Stimulated activated CD8-positive, alpha-beta memory T cell treated with anti-CD3 and anti-CD28 coated beads, Interleukin-15, amount 100 ng/mL, for 1 hour (primary cell): ENCODE measurements at regions not wholly inside any gene's neighbourhood (a gene's known extent, or its start where the extent isn't known, plus 50 kb on each side); places are given as distances from the start of the nearest gene placed in this dataset.

Source experiments
- DNase-seq: peaks from one replicate; pipeline ENCODE4 v3.0.0-alpha.2; 2020; ENCODE audit warnings: low read depth

DNA sequence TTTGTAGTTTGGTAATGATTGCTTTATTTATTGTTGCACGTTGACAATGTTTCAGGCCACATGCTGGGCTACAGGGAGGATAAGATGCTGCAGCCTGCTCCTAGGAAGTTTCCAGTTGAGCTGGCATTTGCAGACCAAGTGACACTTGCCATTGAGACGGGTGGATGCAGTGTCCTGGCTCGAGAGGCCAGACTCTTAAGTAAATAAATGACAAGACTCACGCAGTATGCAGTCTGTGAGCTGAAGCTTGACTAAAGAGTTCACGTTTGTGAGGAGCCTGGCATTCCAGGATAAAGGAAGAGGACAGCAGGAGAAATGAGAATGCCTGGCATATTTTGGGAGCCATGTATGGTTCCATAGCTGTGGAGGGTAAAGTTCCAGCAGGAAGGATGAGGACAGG lies 105.8 kb downstream of the BAMBI start:
- DNase-seq: no peak

DNA sequence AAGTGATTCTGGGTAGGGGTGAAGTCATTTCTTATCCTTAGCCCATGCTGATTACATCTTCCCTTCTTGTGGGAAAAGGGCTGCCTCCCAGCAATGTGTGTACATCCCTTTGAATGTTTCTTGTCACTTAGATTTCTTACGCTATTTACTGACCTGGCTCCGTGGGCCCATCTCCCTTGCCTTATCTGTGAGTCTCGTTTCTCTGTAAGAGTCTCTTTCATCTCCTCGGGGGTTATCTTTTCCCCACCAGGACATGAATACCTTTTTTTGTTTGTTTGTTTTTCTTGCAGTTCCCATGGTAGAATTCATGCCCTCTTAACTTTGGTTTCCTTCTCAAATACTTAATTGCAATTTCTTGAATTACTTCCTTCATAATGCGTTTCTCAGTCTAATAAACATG lies 107.7 kb downstream of the BAMBI start:
- no peak for DNase-seq

DNA sequence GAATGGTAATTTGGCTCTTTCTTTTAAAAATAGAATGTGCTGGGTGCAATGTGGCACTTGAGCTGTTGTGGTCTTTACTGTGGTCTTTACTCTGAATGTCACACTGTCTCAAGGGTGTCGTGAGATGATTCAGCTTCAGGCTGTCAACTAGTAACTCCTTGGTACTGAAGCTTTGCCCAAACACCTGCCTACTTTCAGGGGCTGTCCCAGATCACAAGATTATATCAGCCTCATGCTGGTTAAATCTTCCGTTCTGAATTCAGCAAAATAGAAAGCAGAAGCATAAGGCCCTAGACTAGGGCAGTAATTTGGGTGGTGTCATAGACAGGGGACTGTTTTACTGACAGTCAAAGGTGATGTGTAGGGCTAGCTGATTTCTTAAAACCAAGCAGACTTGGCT lies 110.9 kb downstream of the BAMBI start:
- no peak for DNase-seq

DNA sequence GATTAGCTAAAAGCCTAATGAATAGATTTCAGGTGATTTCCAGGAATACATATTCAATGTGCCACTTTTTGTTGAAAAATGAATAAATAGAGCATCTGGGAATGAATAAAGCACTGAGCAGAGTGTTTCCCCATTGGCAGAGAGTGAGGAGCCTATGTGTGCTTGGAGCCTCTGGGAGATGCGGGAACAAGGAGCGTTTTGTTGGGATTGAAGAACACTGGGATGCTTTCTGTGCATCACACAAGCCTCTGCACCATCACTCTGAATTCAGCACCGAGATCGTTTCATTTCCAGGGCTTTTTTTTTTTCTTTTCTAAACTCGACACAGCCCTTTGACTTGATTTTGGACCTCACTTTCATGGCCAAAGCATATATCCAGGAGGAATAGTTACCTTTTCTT lies 111.4 kb downstream of the BAMBI start:
- DNase-seq: no peak

DNA sequence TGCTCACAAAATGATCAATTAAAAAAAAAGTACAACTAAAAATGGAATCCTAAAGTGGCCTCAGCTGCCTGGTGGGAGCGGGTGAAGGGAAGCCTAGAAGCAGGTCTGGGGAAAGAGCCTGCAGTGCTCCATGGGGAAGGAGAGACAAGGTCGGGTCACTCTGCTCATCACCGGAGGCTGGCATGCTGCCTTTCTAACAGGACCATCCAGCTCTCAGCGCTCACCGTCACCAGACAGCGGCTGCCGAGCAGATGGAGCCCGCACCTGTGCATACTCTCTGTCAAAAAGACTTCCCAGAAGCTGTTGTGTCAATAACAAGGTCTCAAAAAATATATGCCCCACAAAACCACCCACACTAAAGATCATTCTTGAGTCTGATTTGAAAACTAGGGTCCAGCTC lies 112.8 kb downstream of the BAMBI start:
- no peak for DNase-seq

DNA sequence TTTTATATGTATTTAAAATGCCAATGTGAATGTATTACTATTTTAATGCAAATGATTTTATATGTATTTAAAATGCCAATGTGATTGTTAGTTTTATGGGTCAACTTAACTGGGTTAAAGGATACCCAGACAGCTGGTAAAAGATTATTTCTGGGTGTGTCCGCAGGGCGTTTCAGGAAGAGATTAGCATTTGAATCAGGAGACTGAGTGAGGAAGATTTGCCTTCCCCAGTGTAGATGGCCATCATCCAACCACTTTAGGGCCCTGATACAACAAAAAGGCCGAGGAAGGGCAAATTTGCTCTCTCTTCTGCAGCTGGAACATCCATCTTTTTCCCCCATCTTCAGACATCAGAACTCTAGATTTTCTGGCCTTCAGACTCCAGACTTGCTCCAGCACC lies 116.2 kb downstream of the BAMBI start:
- no peak for DNase-seq

DNA sequence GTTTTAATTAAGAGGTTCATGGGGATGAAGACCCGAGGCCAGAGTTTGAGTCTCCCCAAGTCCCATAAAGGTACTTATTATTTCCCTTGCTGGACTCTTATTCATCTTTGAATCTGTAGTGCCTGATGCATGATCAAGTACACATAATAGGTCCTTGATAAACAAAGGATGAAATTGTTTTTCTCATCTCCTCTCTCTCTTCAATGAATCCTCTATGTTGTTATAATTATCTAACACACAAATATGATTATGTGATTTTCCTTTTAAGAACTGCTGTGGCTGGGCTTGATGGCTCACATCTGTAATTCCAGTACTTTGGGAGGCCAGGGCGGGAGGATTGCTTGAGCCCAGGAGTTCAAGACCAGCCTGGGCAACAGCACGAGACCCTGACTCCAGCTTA lies 117.7 kb downstream of the BAMBI start:
- DNase-seq: no peak

DNA sequence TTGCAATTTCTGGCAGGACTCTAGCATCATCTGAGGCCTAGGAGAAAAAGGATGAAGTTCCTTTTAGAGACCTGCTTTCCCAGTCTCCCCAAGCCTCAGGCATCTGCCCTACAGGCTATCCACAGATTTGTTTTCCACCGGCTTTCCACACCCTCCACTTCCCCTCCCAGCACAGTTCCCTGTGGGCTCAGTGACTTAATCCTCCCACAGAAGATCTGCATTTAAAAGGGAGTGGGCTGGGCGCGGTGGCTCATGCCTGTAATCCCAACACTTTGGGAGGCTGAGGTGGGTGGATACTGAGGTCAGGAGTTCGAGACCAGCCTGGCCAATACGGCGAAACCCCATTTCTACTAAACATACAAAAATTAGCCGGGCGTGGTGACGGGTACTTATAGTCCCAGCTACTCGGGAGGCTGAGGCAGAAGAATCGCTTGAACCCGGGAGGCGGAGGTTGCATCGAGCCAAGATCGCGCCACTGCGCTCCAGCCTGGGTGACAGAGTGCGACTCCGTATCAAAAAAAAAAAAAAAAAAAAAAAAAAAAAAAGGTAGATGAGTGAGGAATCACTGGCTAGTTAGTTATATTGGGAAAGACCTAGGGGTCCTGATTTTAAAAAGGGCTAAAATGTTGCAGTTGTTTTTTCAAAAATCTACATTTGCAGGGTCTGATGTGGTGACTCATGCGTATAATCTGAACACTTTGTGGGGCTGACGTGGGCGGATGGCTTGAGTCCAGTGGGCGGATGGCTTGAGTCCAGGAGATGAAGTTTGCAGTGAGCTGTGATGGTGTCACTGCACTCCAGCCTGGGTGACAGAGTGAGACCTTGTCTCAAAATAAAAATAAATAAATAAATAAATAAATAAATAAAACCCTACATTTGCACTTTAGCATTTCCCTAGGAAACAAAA lies 119.5 kb downstream of the BAMBI start:
- DNase-seq: no peak

DNA sequence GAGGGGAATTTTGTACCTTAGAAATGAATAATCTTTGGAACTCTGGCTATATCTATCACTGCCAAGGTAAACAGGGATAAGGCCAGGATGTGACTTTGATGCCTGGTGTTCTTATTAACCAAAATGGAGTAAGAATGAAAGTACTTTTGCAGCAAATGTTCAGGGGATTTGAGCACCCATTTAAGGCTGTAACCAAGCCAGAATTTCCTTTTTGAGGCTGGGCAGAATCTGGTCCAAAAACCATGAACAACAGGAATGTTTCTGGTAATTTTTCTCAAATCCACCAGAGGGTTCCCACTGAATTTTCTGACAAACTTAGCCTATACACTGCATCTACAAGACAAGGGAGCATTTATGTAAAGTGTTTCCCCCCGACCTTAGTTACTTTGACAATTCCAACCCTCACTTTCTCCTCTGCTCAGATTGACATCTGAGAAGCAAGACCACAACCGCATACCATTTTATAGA lies 120.6 kb downstream of the BAMBI start:
- no peak for DNase-seq

DNA sequence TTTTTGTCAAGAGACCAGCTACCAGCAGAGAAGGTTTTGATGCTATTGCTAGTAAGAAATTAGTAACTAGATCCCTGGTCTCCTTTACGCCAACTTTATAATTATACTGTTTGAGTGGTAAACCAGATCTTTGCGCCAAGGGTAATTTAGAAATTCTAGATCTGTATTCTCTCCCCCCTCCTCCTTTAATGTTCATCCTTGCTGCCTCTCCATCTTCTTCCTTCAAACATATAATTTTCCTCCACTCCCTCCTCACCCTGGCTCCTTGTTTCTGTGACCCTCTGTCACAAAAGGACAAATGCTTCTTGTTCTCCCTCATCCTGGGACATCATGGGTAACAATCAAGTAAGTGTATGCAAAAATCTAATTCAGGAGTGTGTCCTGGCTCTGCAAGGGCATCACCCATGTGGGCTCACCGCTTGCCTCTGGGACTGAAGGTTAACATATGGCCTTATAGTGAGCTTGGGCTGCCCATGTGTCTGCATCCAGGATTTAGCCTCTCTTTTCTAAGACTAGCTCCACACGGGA lies 121.2 kb downstream of the BAMBI start:
- no peak for DNase-seq

DNA sequence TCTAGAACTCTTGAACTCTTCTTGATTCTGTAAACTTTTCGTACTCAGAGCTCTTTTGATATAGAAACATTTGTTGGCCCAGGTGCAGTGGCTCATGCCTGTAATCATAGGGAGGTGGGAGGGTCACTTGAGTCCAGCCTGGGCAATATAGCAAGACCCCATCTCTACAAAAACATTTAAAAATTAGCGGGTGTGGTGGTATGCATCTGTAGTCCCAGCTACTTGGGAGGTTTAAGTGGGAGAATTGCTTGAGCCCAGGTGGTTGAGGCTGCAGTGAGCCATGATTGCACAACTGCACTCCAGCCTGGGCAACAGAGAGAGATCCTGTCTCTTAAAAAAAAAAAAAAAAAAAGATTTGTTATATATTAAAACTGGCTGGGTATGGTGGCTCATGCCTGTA lies 121.6 kb downstream of the BAMBI start:
- DNase-seq: no peak

DNA sequence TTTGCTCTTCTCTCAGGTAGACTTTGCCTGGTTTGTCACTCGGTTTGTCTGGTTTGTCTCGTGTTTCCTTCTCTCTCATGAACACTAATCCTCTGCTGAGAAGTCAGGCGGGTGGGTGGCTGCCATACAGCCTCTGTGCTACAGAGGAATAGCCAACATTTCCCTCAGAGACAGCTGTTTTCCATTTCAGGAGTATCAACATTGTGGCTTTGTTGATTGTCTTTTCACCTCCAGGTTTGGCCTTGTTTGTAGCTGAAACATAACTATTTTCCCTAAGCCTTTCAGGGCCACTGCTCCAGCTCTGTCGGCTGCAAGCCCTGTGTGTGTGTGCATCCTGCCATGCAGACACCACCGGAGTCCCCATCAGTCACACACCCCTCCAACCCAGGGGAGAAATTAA lies 122.8 kb downstream of the BAMBI start:
- DNase-seq: no peak

DNA sequence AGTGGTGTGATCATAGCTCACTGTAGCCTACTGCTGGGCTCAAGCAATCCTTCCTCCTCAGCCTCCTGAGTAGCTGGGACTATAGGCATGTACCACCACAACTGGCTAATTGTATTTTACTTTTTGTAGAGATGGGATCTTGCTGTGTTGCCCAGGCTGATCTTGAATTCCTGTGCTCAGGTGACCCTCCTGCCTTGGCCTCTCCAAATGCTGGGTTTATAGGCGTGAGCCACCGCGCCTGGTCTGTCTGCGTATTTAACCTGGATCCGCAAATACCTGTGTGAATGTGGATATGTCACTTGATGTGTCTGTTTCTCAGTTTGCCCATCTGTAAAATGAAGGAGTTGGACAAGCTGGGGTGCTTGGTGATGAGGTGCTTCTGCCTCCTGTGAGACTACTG lies 123.9 kb downstream of the BAMBI start:
- no peak for DNase-seq

DNA sequence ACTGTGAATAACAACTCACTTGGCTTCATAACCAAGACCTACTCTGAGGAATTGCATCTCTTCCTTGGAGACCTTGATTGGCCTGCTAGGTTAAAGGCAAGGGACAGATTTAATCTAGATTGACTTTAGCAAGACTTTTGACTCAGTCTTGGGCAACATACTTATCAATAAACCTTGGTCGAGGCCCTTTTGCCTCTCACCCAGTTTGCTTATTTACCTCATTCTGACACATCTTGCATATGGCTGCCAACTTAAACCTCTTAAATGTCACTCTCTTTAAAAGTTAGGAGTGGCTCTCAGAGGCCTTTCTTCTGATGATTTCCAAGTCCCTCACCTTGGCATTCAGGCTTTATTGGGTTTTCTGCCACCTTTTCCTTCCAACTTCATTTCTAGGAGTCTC lies 124.5 kb downstream of the BAMBI start:
- DNase-seq: no peak

DNA sequence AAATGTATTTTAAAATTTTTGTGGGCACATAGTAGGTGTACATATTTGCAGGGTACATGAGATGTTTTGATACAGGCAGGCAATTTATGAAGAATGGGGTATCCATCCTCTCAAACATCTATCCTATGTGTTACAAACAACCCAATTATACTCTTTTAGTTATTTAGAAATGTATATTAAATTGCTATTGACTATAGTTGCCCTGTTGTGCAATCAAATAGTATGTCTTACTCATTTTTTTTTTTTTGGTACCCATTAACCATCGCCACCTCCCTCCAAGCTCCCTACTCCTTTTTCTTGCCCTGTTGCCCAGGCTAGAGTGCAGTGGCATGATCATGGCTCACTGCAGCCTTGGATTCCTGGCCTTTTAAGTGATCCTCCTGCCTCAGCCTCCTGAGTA lies 128.1 kb downstream of the BAMBI start:
- no peak for DNase-seq

DNA sequence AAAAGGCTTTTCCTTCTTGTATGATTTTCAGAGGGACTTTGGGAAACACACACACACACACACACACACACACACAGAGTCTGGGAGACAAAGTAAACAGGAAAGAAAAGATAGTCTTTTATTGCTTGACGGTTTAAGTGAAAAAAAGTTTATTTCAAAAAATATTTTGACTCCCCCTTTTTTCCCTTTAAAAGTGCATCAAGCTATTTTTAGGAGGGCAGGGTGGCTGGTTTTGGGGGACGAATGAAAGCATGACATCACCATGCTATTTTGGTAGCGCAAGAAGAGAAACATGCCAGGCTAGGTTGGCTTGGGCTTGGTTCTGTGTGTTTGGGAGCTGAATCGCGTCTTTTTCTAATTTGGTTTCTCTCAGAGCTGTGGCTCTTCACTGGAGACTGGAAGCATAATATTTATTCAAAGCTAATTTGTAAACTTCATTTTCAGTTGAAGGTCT lies 129.2 kb downstream of the BAMBI start:
- no peak for DNase-seq

DNA sequence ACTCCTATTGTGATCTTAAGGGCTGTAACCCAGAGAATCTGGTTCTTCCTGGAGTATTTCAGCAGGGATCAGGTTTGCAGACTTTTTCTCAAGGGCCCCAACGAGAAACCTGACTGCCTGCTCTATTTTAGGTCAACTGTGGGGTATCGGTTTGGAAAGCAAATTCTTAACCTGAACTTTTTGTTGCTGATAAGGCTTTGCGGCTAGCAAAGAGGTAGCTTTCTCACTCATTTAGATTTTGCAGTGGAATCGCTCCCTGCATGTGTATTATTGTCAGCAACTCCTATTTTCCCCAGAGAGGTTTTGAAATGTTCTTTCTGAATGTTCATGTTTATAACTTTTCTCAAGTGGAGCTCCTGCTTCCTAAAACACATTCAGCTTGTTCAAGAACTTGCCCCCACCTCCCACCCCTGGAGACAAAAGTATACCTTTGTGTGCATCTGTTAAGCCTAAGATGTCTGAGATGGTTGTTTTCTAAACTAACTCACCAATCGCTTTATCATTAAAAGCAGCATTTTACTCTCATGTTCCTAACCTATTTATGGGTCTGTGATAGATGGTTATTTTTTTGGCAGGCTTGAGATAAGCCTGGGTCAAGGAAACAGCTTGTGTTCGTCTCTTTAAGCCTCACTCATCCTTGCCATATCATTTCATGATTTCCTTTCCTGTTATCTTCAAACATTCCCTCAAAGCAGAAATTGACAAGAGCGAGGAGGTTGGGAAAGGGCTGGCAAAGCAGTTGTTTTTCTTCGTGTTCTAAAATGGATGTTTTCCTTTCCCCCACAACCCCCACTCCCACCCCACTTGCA lies 129.8 kb downstream of the BAMBI start:
- no peak for DNase-seq

DNA sequence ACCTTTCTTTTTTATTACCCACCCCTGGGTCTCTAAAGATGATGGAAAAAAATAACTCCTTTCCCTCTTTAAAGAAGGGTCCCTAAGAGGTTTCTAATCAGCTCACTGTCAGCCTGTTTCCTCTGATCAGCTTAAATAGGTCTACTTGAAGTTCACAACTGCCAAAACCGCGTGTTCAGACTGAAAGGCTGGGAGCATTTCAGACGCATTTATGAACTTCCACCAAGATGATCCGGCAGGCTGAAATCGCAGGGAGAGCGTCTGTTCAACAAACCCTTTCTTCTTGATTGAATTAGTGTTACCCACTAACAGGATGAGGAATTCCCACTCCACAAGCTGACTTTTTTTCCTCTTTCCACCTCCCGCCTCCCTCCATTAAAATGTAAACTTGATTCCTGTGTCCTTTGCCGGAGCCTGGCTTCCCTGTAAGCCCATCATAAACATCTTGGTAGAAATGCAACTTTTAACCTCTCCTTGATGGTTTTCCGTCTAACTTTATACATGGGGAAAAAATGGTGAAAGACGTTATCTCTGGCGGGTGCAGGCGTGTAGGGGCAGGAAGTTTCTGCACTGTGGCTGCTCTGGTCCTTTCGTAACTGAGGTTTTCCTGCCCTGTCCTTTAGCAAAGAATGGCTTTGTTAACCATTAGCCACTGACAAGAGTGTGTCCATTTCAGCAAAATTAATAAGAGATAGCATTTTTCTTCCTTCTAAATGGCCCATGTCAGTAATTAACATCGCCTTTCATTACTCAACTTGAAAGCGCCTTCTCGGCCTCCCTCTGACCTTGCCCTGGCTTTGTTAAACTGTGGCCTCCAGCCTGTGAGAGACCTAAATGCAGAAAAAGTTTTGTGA lies 130.7 kb downstream of the BAMBI start:
- DNase-seq: no peak

DNA sequence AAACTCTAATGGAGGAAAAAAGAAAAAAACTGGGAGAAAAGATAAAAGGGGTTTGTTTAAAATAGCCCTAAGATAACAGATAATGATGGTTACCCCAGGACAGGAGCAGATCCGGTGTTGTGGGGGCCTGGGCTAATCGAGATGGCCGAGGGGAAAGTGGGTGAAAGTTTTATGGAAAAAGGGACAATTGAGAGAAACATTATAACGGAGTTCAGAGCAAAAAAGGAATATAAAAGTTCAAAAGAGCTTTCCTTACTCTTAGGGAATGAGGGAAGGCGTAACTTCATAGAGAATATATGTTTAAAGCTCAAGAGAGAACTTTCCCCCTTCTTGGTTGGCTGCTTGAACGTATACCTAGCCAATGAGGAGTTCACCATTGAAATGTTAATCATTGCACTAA lies 131.4 kb downstream of the BAMBI start:
- no peak for DNase-seq

DNA sequence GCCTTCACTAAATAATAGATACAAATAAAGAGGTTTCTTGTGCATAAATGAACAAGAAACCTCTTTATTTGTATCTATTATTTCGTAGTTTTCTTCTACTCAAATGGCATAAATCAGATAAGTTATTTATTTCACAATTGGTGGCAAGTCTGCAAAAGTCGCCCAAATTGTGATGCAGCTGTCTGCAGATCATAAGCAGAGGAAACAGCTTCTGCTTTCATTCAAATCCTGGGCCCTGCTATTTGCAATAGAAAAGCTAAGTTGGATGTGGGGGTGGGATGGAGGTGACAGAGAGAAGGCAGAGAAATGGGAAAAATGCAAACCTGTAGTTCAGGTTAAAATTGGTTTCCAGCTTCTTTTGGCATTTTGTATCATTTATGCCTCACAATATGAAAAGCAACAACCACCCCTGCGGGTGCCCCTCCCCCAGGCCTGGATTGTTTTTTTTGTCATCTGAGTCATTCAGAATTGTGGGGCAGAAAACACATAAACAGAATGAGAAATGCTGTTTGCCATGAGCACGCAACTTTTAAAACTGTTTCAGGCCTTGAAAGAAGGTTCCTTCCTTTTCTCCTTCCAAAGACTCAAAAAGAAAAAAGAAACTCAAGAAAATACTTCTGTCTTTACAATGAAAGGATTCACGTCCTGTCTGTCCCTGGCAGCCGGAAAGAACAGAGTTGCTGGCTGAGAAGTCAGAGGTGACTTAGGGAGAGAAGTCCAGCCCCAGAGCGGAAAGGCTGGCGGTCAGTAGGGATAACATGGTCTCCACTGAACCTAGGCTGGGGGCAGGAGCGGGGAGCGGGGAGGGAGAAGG lies 132.9 kb downstream of the BAMBI start:
- DNase-seq: no peak
